Dedifferentiated amniotic fluid mesenchymal stem cell (primary cell): ENCODE measurements at regions not wholly inside any gene's neighbourhood (a gene's known extent, or its start where the extent isn't known, plus 50 kb on each side); places are given as distances from the start of the nearest gene placed in this dataset.
"Not testable (repeated sequence)": the region's sequence is repeated elsewhere in the genome, so short reads cannot be mapped to it uniquely, and the experiment has no call there.

Experiments
- DNase-seq: peaks from one replicate; pipeline ENCODE4 v3.0.0-alpha.2; 2016; ENCODE audit errors: extremely low spot score

- peak; percentile 72 for DNase-seq
Measured at GRCh38 chr15:57881361-57881760, 174.8 kb downstream of the POLR2M start.

- DNase-seq, result no peak
Measured at GRCh38 chr15:57881972-57882371, 175.5 kb downstream of the POLR2M start.

GRCh38 chr15:57883701-57884100 lies 177.2 kb downstream of the POLR2M start:
- DNase-seq, result no peak

GRCh38 chr15:57884936-57885335 lies 178.4 kb downstream of the POLR2M start:
- DNase-seq, result no peak

GRCh38 chr15:57885435-57885834 lies 178.9 kb downstream of the POLR2M start:
- DNase-seq, result no peak

GRCh38 chr15:57887825-57888224 lies 177.7 kb downstream of the ALDH1A2 start:
- no peak for DNase-seq

GRCh38 chr15:57890351-57890750 lies 175.2 kb downstream of the ALDH1A2 start:
- DNase-seq, result peak; percentile 54

- no peak for DNase-seq
Measured at GRCh38 chr15:57890878-57891277, 174.6 kb downstream of the ALDH1A2 start.

- no peak for DNase-seq
Measured at GRCh38 chr15:57892181-57892580, 173.3 kb downstream of the ALDH1A2 start.

GRCh38 chr15:57893040-57893439 lies 172.5 kb downstream of the ALDH1A2 start:
- no peak for DNase-seq

GRCh38 chr15:57895291-57895690 lies 170.2 kb downstream of the ALDH1A2 start:
- DNase-seq, result no peak

- DNase-seq, result no peak
Measured at GRCh38 chr15:57896114-57896513, 169.4 kb downstream of the ALDH1A2 start.

GRCh38 chr15:57896899-57897298 lies 168.6 kb downstream of the ALDH1A2 start:
- DNase-seq, result not testable (repeated sequence)

- no peak for DNase-seq
Measured at GRCh38 chr15:57897870-57898269, 167.6 kb downstream of the ALDH1A2 start.

GRCh38 chr15:57902155-57902554 lies 163.4 kb downstream of the ALDH1A2 start:
- DNase-seq, result no peak
